C4-2B (cell line): ENCODE measurements at regions not wholly inside any gene's neighbourhood (a gene's known extent, or its start where the extent isn't known, plus 50 kb on each side); places are given as distances from the start of the nearest gene placed in this dataset.

ENCODE experiments used
- ZFX ChIP-seq: fragments of 450-650 bp; IDR thresholded peaks from 2 replicates; pipeline ENCODE4 v1.6.1; 2017
- TF ChIP-seq, protein P1 (sequence below): fragments of 450-650 bp; conservative IDR thresholded peaks from 2 replicates; pipeline ENCODE4 v1.5.1; 2017; ENCODE audit warnings: mild to moderate bottlenecking

DNA sequence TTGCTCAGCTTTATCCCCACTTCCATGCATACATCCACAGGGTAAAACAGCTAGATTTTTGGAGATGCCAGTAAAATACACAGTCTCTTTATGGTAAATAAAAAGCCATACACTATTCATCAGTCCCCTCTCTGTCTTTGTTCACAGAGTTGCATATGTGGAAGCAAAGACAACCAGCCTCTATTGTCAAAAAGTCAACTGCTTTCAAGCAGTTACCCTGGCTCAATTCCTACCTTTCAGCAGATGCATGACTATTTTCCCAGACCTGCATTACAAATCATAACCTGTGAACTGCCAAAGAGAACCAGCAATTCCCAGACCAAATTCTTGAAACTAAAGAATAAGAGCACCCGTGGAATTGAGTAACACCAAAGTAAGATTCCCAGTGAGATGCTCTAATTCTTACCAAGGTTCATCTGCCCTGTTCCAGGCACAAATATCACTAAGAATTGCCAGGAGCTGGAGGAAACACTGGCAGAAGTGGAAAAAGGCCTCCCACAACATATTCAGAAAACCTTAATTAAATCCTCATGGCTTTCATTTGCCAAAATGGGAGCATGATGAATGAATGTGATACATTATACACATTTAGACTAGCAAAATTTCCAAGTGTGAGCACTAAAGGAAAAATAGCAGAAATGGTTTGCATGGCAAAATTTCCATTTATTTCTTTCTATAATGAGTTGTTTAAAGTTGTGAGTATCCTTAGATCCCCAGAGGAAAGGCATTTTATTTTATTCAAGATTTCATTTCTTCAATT, 391.2 kb upstream of the ADGRL3 start:
- TF ChIP-seq, protein P1, sequence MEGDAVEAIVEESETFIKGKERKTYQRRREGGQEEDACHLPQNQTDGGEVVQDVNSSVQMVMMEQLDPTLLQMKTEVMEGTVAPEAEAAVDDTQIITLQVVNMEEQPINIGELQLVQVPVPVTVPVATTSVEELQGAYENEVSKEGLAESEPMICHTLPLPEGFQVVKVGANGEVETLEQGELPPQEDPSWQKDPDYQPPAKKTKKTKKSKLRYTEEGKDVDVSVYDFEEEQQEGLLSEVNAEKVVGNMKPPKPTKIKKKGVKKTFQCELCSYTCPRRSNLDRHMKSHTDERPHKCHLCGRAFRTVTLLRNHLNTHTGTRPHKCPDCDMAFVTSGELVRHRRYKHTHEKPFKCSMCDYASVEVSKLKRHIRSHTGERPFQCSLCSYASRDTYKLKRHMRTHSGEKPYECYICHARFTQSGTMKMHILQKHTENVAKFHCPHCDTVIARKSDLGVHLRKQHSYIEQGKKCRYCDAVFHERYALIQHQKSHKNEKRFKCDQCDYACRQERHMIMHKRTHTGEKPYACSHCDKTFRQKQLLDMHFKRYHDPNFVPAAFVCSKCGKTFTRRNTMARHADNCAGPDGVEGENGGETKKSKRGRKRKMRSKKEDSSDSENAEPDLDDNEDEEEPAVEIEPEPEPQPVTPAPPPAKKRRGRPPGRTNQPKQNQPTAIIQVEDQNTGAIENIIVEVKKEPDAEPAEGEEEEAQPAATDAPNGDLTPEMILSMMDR = no peak
- no peak for TF ChIP-seq ZFX
